B cell (primary cell): ENCODE measurements at regions not wholly inside any gene's neighbourhood (a gene's known extent, or its start where the extent isn't known, plus 50 kb on each side); places are given as distances from the start of the nearest gene placed in this dataset.

Experiments used
- ATAC-seq: fragments of 200-7000 bp; cut with Tn5 transposase; one replicate; pipeline ENCODE4 v1.10.0; 2021; ENCODE audit warnings: low read depth, mild to moderate bottlenecking, moderate number of reproducible peaks, moderate library complexity
- CTCF ChIA-PET: fragments of 350-600 bp; sonication (Branson Sonifier 250); formaldehyde crosslinking; loops from one replicate; lab custom pipeline; 2021; ENCODE audit warnings: antibody characterized with exemption, inconsistent platforms; lab: Charles Lee
- POLR2A ChIA-PET: fragments of 350-600 bp; sonication (Branson Sonifier 250); formaldehyde crosslinking; loops from one replicate; lab custom pipeline; 2021; ENCODE audit warnings: antibody characterized with exemption; lab: Charles Lee
- DNase-seq: peaks from one replicate; pipeline ENCODE4 v3.0.0; 2013
- H2AFZ ChIP-seq: 2 replicates; pipeline ENCODE4 v1.6.1; 2012; ENCODE audit warnings: mild to moderate bottlenecking, low read depth, low read length; ENCODE audit not compliant: insufficient read depth, poor library complexity, severe bottlenecking
- H3K27ac ChIP-seq, 2 donors: 1 replicate in 1 of 2; 2 replicates in 1 of 2; pipeline ENCODE4 v1.5.1; 2012 to 2013; ENCODE audit warnings: low read length in 2 of 2, mild to moderate bottlenecking in 2 of 2, moderate library complexity in 1 of 2
- H3K27me3 ChIP-seq, 4 experiments: fragments of 200-600 bp in 1 of 4; sonication (generic) in 1 of 4; replicated peaks in 1 of 4; 1 replicate in 2 of 4; 2 replicates in 2 of 4; pipeline versions ENCODE4 v1.6.1 to v1.7.0; 2013 to 2016; ENCODE audit warnings: low read length in 3 of 4, mild to moderate bottlenecking in 2 of 4, mixed read lengths in 1 of 4, moderate library complexity in 1 of 4; ENCODE audit not compliant: insufficient read depth in 4 of 4, control insufficient read depth in 3 of 4; ENCODE audit errors: control extremely low read depth in 1 of 4
- H3K36me3 ChIP-seq, 2 experiments: replicated peaks in 1 of 2; 1 replicate in 1 of 2; 2 replicates in 1 of 2; pipeline versions ENCODE4 v1.6.1 to v1.7.1; 2013; ENCODE audit warnings: low read length in 1 of 2; ENCODE audit not compliant: insufficient read depth in 2 of 2, control insufficient read depth in 1 of 2; ENCODE audit errors: control extremely low read depth in 1 of 2, extremely low read depth in 1 of 2
- H3K4me1 ChIP-seq, 2 donors: fragments of 200-600 bp in 1 of 2; sonication (generic) in 1 of 2; 1 replicate in 1 of 2; 2 replicates in 1 of 2; pipeline versions ENCODE4 v1.5.1 to v1.6.1; 2013 to 2017; ENCODE audit warnings: low read length in 2 of 2; ENCODE audit not compliant: control insufficient read depth in 2 of 2, insufficient read depth in 2 of 2
- H3K4me2 ChIP-seq: replicated peaks from 2 replicates; pipeline ENCODE3; 2012; ENCODE audit warnings: mild to moderate bottlenecking, low read depth, low read length; ENCODE audit not compliant: poor library complexity, severe bottlenecking
- H3K4me3 ChIP-seq, 5 experiments: fragments of 200-600 bp in 1 of 5; sonication (generic) in 1 of 5; 1 replicate in 3 of 5; 2 replicates in 2 of 5; pipeline versions ENCODE4 v1.5.1 to v1.7.0; 2011 to 2016; ENCODE audit warnings: low read length in 4 of 5, mild to moderate bottlenecking in 4 of 5, low read depth in 2 of 5, control low read depth in 1 of 5, moderate library complexity in 1 of 5; ENCODE audit not compliant: insufficient read depth in 1 of 5; ENCODE audit errors: control extremely low read depth in 1 of 5, extremely low read depth in 1 of 5
- H3K79me2 ChIP-seq: fragments of 200-600 bp; sonication (generic); one replicate; pipeline ENCODE4 v1.6.0; 2016; ENCODE audit warnings: low read length; ENCODE audit not compliant: control insufficient read depth, insufficient read depth
- H3K9ac ChIP-seq: fragments of 200-600 bp; sonication (generic); 2 replicates; pipeline ENCODE4 v1.6.1; 2017; ENCODE audit warnings: mild to moderate bottlenecking, low read length, moderate library complexity
- H3K9me3 ChIP-seq, 3 donors: one replicate each; pipeline versions ENCODE4 v1.6.1 to v1.7.1; 2013; ENCODE audit warnings: low read length in 2 of 3; ENCODE audit not compliant: control insufficient read depth in 2 of 3, insufficient read depth in 1 of 3; ENCODE audit errors: control extremely low read depth in 1 of 3
- H4K20me1 ChIP-seq: 2 replicates; pipeline ENCODE4 v1.6.0; 2012; ENCODE audit warnings: mild to moderate bottlenecking, low read length; ENCODE audit not compliant: insufficient read depth, control insufficient read depth, poor library complexity, severe bottlenecking
- H3K27ac Mint-ChIP-seq: one replicate; pipeline ENCODE4 v1.8.0; 2021; ENCODE audit warnings: mixed read lengths
- H3K27me3 Mint-ChIP-seq: one replicate; pipeline ENCODE4 v1.8.0; 2021; ENCODE audit warnings: mixed read lengths
- H3K4me1 Mint-ChIP-seq: one replicate; pipeline ENCODE4 v1.8.0; 2021; ENCODE audit warnings: mixed read lengths
- H3K4me3 Mint-ChIP-seq: one replicate; pipeline ENCODE4 v1.8.0; 2021; ENCODE audit warnings: mixed read lengths
- H3K9me3 Mint-ChIP-seq: one replicate; pipeline ENCODE4 v1.8.0; 2022; ENCODE audit warnings: mixed read lengths; ENCODE audit not compliant: insufficient read depth
- CTCF ChIP-seq: fragments of 200-600 bp; IDR thresholded peaks from one replicate; pipeline ENCODE4 v1.8.0; 2022; ENCODE audit warnings: antibody characterized with exemption, mild to moderate bottlenecking
- EZH2 ChIP-seq: IDR thresholded peaks from 2 replicates; pipeline ENCODE4 v1.6.1; 2012; ENCODE audit warnings: borderline replicate concordance, low read depth, mild to moderate bottlenecking, moderate library complexity, low read length; ENCODE audit not compliant: insufficient read depth, poor library complexity, severe bottlenecking
- WGBS: methylation state at CpG from one replicate; pipeline ENCODE4 v1.1.5; 2013; ENCODE audit warnings: missing lambda C conversion rate; ENCODE audit not compliant: insufficient coverage; 5-methylcytosine and 5-hydroxymethylcytosine counted together
- intact Hi-C: fragments of 100-400 bp; cut with micrococcal nuclease; formaldehyde crosslinking; loops from one replicate; pipeline ENCODE4 v1.10.0; 2022

GRCh38 chr3:146991907-146992306 lies 386.8 kb upstream of the PLSCR5 start:
- Histone ChIP-seq H3K36me3 (no peaks in the 10 kb centered on the region), H2AFZ (no peak overlapping the region), H3K27ac (no peak overlapping the region), H3K4me3 (no peak overlapping the region), H3K79me2 (no peaks in the 10 kb centered on the region), H4K20me1 (no peaks in the 10 kb centered on the region), H3K9me3 (no peaks in the 10 kb centered on the region), H3K27me3 (no peaks in the 10 kb centered on the region), H3K4me2 (no peak overlapping the region), H3K4me1 (no peaks in the 10 kb centered on the region), H3K9ac (no peak overlapping the region)
- no peaks in the 10 kb centered on the region for H3K27me3 Mint-ChIP-seq
- no peak overlapping the region for H3K4me3 Mint-ChIP-seq
- no peak for ATAC-seq
- CTCF ChIA-PET, result no interaction called here
- DNase-seq, result no peak
- no peak for TF ChIP-seq CTCF
- TF ChIP-seq EZH2, result no peak
- H3K9me3 Mint-ChIP-seq, result peaks cover 3% of the 10 kb centered on the region
- intact Hi-C loops, result no loop called here
- H3K27ac Mint-ChIP-seq, result no peak overlapping the region
- no peaks in the 10 kb centered on the region for H3K4me1 Mint-ChIP-seq
- WGBS, result no CpG with 5 or more reads among the region's 1 CpG
- POLR2A ChIA-PET, result no interaction called here

GRCh38 chr3:146975476-146975875 lies 370.3 kb upstream of the PLSCR5 start:
- Histone ChIP-seq H3K27me3 (no peaks in the 10 kb centered on the region), H3K4me2 (no peak overlapping the region), H3K9ac (no peak overlapping the region), H3K9me3 (no peaks in the 10 kb centered on the region), H4K20me1 (no peaks in the 10 kb centered on the region), H2AFZ (no peak overlapping the region), H3K4me1 (no peaks in the 10 kb centered on the region), H3K27ac (no peak overlapping the region), H3K36me3 (no peaks in the 10 kb centered on the region), H3K79me2 (no peaks in the 10 kb centered on the region), H3K4me3 (no peak overlapping the region)
- intact Hi-C loops, result no loop called here
- H3K27me3 Mint-ChIP-seq, result no peaks in the 10 kb centered on the region
- TF ChIP-seq CTCF, result no peak
- TF ChIP-seq EZH2, result no peak
- no CpG with 5 or more reads among the region's 2 CpGs for WGBS
- ATAC-seq, result no peak
- ChIA-PET POLR2A (no interaction called here), CTCF (no interaction called here)
- no peak overlapping the region for H3K27ac Mint-ChIP-seq
- H3K9me3 Mint-ChIP-seq, result no peaks in the 10 kb centered on the region
- no peak overlapping the region for H3K4me3 Mint-ChIP-seq
- no peaks in the 10 kb centered on the region for H3K4me1 Mint-ChIP-seq
- no peak for DNase-seq
